CD4-positive, alpha-beta T cell (primary cell): ENCODE measurements at regions not wholly inside any gene's neighbourhood (a gene's known extent, or its start where the extent isn't known, plus 50 kb on each side); places are given as distances from the start of the nearest gene placed in this dataset.

Experiments used
- ATAC-seq: fragments of 200-7000 bp; cut with Tn5 transposase; one replicate; pipeline ENCODE4 v1.10.0; 2022; ENCODE audit warnings: mild to moderate bottlenecking; ENCODE audit not compliant: poor library complexity
- CTCF ChIA-PET: fragments of 350-600 bp; sonication (Branson Sonifier 250); formaldehyde crosslinking; loops from one replicate; lab custom pipeline; 2021; ENCODE audit warnings: antibody characterized with exemption, inconsistent platforms; lab: Charles Lee
- POLR2A ChIA-PET: fragments of 350-600 bp; sonication (Branson Sonifier 250); formaldehyde crosslinking; loops from one replicate; lab custom pipeline; 2021; ENCODE audit warnings: antibody characterized with exemption, inconsistent platforms; lab: Charles Lee
- DNase-seq, 14 experiments: peaks; one replicate each; pipeline ENCODE4 v3.0.0-alpha.2; 2013 to 2020; ENCODE audit warnings: mixed read lengths in 2 of 14
- H3K27ac ChIP-seq, 2 donors: one replicate each; pipeline versions ENCODE4 v1.5.1 to v1.7.0; 2013; ENCODE audit warnings: low read length in 2 of 2, low read depth in 1 of 2, mild to moderate bottlenecking in 1 of 2
- H3K27me3 ChIP-seq, 2 experiments: 1 replicate in 1 of 2; 2 replicates in 1 of 2; pipeline versions ENCODE4 v1.6.1 to v1.7.0; 2013; ENCODE audit warnings: low read length in 2 of 2, control low read depth in 1 of 2, mild to moderate bottlenecking in 1 of 2, moderate library complexity in 1 of 2; ENCODE audit not compliant: insufficient read depth in 2 of 2, control insufficient read depth in 1 of 2
- H3K36me3 ChIP-seq: one replicate; pipeline ENCODE4 v1.6.1; 2013; ENCODE audit warnings: low read length, control low read depth; ENCODE audit not compliant: insufficient read depth
- H3K4me1 ChIP-seq: one replicate; pipeline ENCODE4 v1.6.1; 2013; ENCODE audit warnings: low read length, control low read depth; ENCODE audit not compliant: insufficient read depth
- H3K4me3 ChIP-seq: one replicate; pipeline ENCODE4 v1.5.1; 2013; ENCODE audit warnings: mild to moderate bottlenecking, low read length, moderate library complexity
- H3K9me3 ChIP-seq, 2 experiments: 1 replicate in 1 of 2; 2 replicates in 1 of 2; pipeline versions ENCODE4 v1.6.1 to v1.7.0; 2013; ENCODE audit warnings: low read length in 2 of 2, mild to moderate bottlenecking in 2 of 2, control low read depth in 1 of 2, moderate library complexity in 1 of 2; ENCODE audit not compliant: control insufficient read depth in 1 of 2, insufficient read depth in 1 of 2
- H3K27ac Mint-ChIP-seq: one replicate; pipeline ENCODE4 v1.8.0; 2020; ENCODE audit warnings: mixed read lengths
- H3K27me3 Mint-ChIP-seq: one replicate; pipeline ENCODE4 v1.8.0; 2021; ENCODE audit warnings: mixed read lengths
- H3K36me3 Mint-ChIP-seq: one replicate; pipeline ENCODE4 v1.8.0; 2021; ENCODE audit warnings: low read depth, mixed read lengths
- H3K4me1 Mint-ChIP-seq: one replicate; pipeline ENCODE4 v1.8.0; 2021; ENCODE audit warnings: low read depth, mixed read lengths
- H3K4me3 Mint-ChIP-seq: one replicate; pipeline ENCODE4 v1.8.0; 2020; ENCODE audit warnings: mild to moderate bottlenecking, mixed read lengths
- H3K9me3 Mint-ChIP-seq: one replicate; pipeline ENCODE4 v1.8.0; 2020; ENCODE audit warnings: mixed read lengths
- CTCF ChIP-seq: fragments of 200-600 bp; IDR thresholded peaks from one replicate; pipeline ENCODE4 v1.8.0; 2022; ENCODE audit warnings: antibody characterized with exemption, mild to moderate bottlenecking
- intact Hi-C, 2 experiments: fragments of 100-400 bp; cut with DNase I in 1 of 2; cut with micrococcal nuclease in 1 of 2; formaldehyde crosslinking; loops; one replicate each; pipeline versions ENCODE4 v1.15.1 to v1.9.0; 2023 to 2025; cut with DNase I, micrococcal nuclease

GRCh38 chr16:25487888-25488287 is 203.9 kb upstream of the HS3ST4 start:
- H3K9me3 Mint-ChIP-seq, result peaks cover 2% of the 10 kb centered on the region
- peaks cover 0 to 7% of the 10 kb centered on the region in 2 experiments for H3K27me3 ChIP-seq
- H3K4me1 Mint-ChIP-seq, result no peaks in the 10 kb centered on the region
- peaks cover 0 to 13% of the 10 kb centered on the region in 2 experiments for H3K9me3 ChIP-seq
- ATAC-seq, result no peak
- H3K36me3 ChIP-seq, result no peaks in the 10 kb centered on the region
- intact Hi-C loops, result no loop called here
- DNase-seq, result no peak
- no peak for TF ChIP-seq CTCF
- H3K36me3 Mint-ChIP-seq, result no peaks in the 10 kb centered on the region
- H3K27ac ChIP-seq, result no peak overlapping the region
- H3K4me3 Mint-ChIP-seq, result no peak overlapping the region
- ChIA-PET POLR2A (no interaction called here), CTCF (no interaction called here)
- no peak overlapping the region for H3K27ac Mint-ChIP-seq
- H3K4me3 ChIP-seq, result no peak overlapping the region
- no peaks in the 10 kb centered on the region for H3K4me1 ChIP-seq
- H3K27me3 Mint-ChIP-seq, result peaks cover 23% of the 10 kb centered on the region

DNA sequence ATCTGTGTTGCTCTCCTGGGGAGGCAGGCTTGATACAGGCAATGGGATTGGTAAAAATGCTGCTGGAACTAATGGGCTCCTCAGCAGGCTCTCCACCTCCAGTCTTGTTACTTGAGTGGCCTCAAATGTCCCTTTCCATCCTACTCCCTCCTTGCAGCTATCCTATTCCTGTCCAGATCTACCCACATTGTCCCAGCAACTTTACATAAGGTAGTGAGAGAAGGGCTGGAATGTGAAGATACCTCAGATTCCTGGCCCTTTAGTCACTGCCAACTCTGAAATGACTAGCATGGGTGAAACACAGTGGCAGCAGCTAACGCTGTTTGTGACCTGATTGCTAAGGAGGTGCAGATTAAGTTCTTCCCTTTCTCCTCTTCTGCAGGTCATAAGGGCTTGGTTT is 210.1 kb upstream of the HS3ST4 start:
- Histone ChIP-seq H3K27me3 (no peaks in the 10 kb centered on the region), H3K27ac (no peak overlapping the region), H3K4me1 (no peaks in the 10 kb centered on the region), H3K36me3 (no peaks in the 10 kb centered on the region), H3K4me3 (no peak overlapping the region), H3K9me3 (no peaks in the 10 kb centered on the region)
- Mint-ChIP-seq H3K4me1 (no peaks in the 10 kb centered on the region), H3K27ac (no peak overlapping the region), H3K4me3 (no peak overlapping the region), H3K9me3 (peaks cover 2% of the 10 kb centered on the region), H3K27me3 (no peaks in the 10 kb centered on the region), H3K36me3 (no peaks in the 10 kb centered on the region)
- ChIA-PET POLR2A (no interaction called here), CTCF (no interaction called here)
- TF ChIP-seq CTCF, result no peak
- DNase-seq (no peak), ATAC-seq (no peak)
- intact Hi-C loops, result no loop called here

GRCh38 chr16:25478476-25478875 is 213.3 kb upstream of the HS3ST4 start:
- CTCF ChIA-PET, result no interaction called here
- DNase-seq (no peak), ATAC-seq (no peak)
- POLR2A ChIA-PET, result no interaction called here
- Mint-ChIP-seq H3K4me1 (no peaks in the 10 kb centered on the region), H3K4me3 (no peak overlapping the region), H3K9me3 (no peaks in the 10 kb centered on the region), H3K36me3 (no peaks in the 10 kb centered on the region), H3K27me3 (peaks cover 21% of the 10 kb centered on the region), H3K27ac (no peak overlapping the region)
- Histone ChIP-seq H3K4me3 (no peak overlapping the region), H3K27ac (no peak overlapping the region), H3K36me3 (no peaks in the 10 kb centered on the region), H3K4me1 (no peaks in the 10 kb centered on the region), H3K9me3 (no peaks in the 10 kb centered on the region), H3K27me3 (peaks cover 0 to 4% of the 10 kb centered on the region in 2 experiments)
- no peak for TF ChIP-seq CTCF
- intact Hi-C loops, result no loop called here
